GM10266 (cell line): ENCODE measurements at regions not wholly inside any gene's neighbourhood (a gene's known extent, or its start where the extent isn't known, plus 50 kb on each side); places are given as distances from the start of the nearest gene placed in this dataset.

ENCODE experiments used
- DNase-seq: peaks from one replicate; pipeline ENCODE4 v3.0.0; 2012; ENCODE audit errors: extremely low spot score
- CTCF ChIP-seq: IDR thresholded peaks from 2 replicates; pipeline ENCODE4 v1.5.1; 2012; ENCODE audit warnings: mild to moderate bottlenecking, low read depth; ENCODE audit not compliant: control insufficient read depth, insufficient read depth; ENCODE audit errors: missing control alignments

GRCh38 chr5:57917004-57917403 is 434.4 kb upstream of the ACTBL2 start:
- no peak for TF ChIP-seq CTCF
- no peak for DNase-seq

- no peak for DNase-seq
- TF ChIP-seq CTCF = no peak
These were observed 432.9 kb upstream of the ACTBL2 start for GRCh38 chr5:57915536-57915935.

GRCh38 chr5:57911438-57911837 is 428.8 kb upstream of the ACTBL2 start:
- no peak for TF ChIP-seq CTCF
- DNase-seq = no peak

- DNase-seq = no peak
- no peak for TF ChIP-seq CTCF
These were observed 424.1 kb upstream of the ACTBL2 start for GRCh38 chr5:57906671-57907070.

- DNase-seq = no peak
- TF ChIP-seq CTCF = no peak
These were observed 420.8 kb upstream of the ACTBL2 start for GRCh38 chr5:57903458-57903857.

GRCh38 chr5:57902095-57902494 is 419.5 kb upstream of the ACTBL2 start:
- no peak for TF ChIP-seq CTCF
- DNase-seq = no peak

GRCh38 chr5:57900381-57900944 is 417.9 kb upstream of the ACTBL2 start:
- TF ChIP-seq CTCF = no peak
- DNase-seq = no peak
